GM21619 (cell line): ENCODE measurements at regions not wholly inside any gene's neighbourhood (a gene's known extent, or its start where the extent isn't known, plus 50 kb on each side); places are given as distances from the start of the nearest gene placed in this dataset.

Source experiments
- ATAC-seq: cut with Tn5 transposase; IDR thresholded peaks from one replicate; pipeline ENCODE4 v1.9.1; 2021; ENCODE audit not compliant: unreplicated experiment

DNA sequence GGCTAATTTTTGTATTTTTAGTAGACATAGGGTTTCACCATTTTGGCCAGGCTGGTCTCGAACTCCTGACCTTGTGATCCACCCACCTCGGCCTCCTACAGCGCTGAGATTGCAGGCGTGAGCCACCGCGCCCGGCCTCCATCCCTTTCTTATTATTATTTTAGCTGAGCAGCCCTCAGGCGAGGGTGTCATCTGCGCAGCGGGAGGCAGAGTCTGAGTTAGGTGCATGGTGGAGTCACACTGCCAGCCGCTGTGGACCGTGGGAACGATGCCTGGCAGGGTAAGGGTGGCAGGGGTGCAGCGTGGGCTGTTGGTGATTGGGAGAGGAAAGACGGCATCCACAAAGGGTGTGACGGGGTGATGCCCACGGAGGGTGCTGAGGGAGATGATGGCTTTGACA is 491.8 kb upstream of the FAT1 start:
- no peak for ATAC-seq

DNA sequence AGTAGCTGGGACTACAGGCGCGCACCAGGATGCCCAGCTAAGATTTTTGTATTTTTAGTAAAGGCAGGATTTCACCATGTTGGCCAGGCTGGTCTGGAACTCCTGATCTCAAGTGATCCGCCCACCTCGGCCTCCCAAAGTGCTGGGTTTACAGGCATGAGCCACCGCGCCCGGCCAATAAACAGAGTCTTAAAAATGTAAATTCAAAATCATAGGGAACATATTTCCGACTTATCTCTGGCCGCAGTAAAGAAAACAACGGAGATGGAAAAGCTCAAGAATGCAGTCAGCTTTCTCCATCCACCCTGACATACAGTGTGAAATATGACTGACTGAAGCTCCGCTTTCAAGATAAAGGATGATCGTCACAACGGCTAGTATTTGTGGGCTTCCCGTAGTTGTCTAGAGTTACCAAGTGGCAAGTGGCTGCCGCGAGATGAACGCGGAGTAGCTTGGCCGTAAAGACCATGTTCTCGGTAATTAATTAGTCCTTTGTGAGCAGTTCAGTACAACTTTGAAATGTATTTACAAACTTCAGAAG is 495.1 kb upstream of the FAT1 start:
- no peak for ATAC-seq

DNA sequence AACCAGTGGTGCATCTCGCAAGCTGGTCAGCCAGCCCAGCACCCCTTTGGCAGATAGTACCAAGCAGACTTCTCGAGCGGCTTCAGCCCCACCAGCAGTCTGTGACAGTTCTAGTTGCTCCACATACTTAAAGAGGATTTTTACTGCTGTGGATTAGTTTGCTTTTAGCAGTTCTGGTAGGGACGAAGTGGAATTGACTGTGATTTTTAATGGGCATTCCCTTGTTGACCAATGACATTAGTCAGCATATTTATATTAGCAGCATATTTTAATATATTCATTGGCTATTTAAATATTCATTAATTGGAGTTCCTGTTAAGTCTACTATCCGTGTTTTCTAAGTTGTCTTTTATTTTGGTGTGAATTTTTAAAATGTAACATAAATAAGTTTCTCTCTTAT is 500.9 kb upstream of the FAT1 start:
- ATAC-seq, result no peak

DNA sequence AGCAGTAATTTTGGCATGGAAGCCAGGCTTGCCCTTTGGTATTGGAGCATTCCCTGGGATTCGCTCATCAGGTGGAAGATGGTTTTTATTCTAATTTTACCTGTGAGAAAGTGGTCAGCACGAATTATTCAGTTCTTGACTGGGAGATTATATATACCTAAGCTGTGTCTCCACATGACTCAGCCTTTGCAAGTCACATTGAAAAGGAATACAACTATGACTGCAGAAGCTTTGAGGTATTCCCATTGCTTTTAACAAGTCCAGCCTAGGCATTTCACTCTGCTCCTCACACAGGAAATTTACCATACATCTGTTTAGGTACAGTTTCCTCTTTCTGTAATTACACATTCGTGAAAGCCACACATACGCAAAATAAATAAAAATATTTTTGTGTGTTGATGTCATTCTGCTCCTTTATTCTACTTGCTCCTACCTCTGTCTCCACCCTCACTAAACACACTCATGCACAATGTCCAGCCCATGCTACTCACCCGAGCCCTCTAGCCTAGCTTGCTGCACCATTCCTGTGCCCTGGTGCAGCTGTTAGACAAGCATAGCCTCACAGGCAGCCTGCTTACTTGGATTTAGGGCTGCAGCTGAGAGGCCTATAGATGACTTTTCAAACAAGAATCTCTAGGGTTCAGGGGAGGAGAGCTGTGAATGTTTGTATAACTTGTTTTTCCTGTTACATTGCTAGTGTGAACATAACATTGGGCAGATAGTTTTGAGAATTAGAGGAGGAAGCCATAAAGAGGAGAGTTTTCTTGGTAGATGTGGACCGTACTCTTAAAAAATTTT is 504.4 kb upstream of the FAT1 start:
- no peak for ATAC-seq

DNA sequence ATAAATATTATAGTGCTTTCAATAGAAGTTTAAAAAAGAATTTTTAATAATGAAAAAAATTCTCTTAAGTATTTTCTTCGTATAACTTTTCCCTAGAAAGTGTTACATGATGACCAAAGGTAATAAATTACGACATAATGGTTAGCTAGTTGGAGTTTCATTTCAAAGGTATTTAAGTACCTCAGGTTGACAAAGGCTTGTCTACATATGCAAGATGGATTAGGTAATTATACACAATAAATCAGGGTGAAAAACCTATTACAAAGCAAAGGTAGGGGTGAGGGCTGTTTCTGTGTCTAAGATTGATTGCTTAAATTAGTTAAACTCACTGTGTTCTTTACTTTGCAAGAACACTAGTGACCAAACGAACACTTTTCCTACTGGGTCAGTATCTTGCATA is 508.5 kb upstream of the FAT1 start:
- no peak for ATAC-seq

DNA sequence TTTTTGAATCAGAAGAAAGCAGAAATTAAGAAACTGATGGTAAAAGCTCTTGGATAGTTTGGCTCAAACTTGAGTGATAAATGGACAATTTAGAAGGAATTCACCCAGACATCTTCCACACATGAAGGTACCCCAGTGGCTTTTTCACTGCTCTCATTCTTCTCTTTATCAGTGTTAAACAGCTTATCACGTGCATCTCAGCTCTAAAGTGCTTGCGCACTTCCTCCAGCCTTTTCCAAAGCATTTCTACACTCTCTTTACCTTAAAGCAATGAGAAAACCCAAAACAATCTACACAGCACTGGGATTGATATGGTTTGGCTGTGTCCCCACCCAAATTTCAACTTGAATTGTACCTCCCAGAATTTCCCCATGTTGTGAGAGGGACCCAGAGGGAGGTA is 509.1 kb upstream of the FAT1 start:
- ATAC-seq, result no peak

DNA sequence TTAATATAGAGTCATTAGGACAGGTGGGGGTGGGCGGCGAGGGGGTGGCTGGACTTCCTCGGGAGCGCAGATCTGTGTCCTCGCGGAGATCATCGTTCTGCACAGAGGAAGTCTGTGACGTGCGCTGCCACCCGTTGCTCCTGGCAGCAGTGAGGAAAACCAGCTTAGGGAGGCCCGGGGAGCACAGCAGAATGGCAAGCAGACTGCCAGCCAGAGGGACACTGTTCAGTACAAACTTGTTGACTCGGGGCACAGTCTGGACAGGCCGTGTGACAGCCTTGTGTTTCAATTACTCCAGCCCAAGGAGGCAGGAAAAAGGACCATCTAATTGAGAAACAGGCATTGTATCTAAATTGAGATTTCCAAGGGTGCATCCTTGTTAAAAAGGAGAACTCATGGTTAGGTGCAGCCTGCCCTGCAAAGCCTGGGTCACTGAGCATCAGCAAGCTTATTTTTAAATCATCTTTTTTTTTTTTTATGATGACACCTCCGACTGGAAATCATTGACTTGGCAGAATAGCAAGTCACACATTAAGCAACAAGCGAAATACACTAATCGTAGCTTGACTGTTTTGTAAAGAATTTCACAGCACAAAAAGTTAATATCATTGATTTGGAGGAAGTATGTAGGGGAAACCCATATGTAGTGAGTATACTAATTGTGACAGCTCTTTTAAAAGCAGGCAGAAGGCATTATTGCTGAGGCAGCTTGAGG is 512.0 kb upstream of the FAT1 start:
- no peak for ATAC-seq

DNA sequence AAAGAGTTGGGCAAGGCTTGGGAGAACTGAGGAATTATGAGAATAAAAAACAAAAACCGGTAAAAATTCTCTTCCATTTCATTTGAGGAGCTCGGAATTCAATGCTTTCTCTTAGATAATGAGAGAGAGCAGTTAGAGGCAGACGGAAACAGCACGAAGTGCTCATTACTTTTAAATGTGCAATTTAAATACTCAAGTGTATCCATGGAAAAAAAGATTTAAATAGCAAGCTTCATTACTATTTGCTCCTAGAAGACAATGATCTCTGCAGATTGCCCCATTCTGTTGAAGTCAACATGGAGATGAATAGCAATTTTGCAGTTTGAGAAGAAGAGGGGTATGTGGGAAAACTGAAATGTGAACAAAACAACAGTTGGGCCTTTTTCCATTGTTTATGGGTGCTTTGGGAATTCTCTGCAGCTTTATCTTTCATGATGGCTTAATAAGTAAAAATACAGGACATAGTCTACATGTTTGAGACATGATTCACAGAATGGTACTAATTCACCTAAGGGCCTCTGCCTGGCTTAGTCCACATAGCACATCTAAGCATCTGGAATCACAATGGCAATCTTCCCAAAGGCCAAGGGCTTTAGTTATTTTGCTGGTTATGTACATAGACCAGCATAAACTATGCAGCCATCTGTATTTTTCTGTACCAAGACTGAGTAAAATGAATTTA is 512.7 kb upstream of the FAT1 start:
- no peak for ATAC-seq

DNA sequence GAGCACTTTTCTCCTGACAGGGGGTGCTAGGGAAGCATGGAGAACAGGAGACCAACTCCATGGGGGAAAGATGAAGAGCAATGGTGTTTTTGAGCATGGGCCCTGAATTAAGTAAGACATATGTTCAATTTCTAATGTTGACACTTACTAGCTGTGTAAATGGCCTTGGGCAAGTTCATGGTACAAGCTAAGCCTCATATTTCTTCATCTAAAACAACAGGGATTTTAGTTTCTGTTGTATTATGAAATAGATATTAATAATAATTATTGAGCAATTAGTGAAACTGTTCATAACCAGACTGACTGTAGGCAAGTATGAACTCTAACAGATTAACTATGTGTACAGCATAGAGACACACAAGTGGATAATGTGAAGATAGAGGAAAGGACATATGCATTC is 515.0 kb upstream of the FAT1 start:
- ATAC-seq, result no peak

DNA sequence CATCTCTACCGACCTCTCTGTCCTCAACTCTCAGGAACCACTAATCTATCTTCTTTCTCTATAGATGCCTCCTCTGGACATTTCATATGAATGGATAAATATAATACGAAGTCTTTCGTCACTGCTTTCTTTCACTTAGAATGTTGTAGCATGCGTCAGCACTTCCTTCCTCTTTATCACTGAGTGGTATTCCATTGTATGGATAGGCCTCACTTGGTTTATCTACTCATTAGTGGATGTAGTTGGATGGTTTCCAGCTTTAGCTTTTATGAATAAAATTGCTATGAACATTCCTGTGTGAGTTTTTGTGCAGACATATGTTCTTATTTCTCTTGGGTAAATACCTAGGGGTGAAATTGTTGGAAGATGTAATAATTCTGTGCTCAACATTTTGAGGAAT is 528.2 kb upstream of the FAT1 start:
- no peak for ATAC-seq

DNA sequence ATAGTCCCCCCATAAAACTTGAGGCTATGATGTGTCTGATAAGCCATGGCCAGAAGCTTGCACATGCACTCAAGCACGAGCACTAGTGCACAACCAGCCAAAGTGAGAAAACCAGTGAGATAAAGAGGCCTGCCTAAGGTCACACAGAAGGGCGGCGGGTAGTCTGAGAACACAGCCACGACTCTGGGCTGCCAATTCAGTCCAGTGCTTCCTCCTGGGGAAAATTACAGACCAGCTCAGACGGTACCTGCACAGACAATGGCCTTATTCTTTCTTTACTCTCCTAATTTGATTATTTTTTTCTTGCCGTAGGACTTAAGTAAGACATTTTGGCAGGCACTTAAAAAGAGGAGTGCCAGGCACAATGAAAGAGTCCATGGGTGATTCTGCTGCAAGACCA is 533.2 kb upstream of the FAT1 start:
- no peak for ATAC-seq

DNA sequence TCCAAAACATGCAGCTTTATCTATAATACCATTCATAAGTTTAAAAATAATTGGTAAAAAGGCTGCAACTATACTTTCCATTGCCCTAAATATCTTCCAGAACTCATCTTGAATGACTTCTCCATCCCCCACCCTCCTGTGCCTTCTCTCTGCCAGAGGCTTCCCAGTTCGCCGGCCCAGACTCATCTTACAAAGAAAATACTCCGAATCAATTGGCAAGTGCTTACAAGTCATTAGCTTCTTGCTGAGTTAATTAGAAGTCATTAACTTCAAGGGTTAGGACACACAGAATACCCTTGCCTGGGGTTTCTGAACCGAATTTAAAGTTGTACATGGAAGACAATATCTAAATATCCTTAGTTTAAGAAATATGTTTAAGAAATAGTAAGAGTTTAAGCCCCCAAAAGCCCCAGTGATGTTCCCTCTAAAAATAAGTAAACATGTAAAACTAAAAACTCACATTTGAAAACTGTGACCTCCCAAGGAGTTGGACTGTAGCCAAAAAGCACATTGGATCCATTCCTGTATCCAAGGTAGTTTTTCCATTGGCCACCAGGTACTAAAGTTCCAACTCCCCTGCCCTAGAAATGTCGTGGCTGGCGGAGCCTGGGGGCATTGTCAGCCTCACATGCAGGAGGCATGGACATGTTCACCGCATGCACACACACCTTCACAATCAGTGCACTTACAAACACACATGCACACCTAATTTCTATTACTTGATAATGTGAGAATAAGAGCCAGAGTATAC is 535.2 kb upstream of the FAT1 start:
- ATAC-seq, result no peak

DNA sequence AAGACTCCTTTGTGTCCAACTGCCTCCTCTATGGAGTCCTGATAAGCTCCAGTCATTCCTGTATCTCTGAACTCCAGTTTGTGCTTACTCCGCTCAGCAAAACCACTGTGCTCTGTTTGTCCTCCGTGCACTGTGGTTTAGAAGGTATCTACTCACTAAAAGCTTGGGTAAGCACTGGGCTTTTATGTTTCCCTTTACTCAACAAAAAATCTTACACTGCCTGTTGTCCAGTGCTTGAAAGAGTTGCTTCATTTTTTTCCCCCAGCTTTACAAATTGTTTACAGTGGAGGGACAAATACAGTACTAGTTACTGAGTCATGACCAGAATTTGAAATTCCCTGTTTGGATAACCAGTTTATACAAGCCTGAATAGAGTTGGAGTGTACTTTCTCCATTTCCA is 545.3 kb upstream of the FAT1 start:
- ATAC-seq, result no peak

DNA sequence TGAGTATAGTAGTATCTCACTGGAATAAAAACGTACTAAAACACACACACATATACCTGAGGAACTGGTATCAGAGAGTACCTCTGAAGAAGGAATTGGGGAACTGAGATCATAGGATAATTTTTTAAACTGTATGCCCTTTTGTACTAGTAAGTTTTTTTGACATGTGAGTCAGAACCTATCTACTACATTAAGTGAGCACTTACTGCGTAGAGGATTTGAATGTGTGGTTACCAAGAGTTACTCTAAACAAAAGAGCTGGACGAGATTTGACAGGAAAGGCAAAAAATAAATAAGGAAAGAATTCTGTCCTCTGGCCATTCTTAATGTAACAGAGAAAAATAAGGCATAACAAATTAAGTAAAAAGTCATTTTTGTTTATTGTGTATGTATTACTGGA is 546.5 kb upstream of the FAT1 start:
- ATAC-seq, result no peak

DNA sequence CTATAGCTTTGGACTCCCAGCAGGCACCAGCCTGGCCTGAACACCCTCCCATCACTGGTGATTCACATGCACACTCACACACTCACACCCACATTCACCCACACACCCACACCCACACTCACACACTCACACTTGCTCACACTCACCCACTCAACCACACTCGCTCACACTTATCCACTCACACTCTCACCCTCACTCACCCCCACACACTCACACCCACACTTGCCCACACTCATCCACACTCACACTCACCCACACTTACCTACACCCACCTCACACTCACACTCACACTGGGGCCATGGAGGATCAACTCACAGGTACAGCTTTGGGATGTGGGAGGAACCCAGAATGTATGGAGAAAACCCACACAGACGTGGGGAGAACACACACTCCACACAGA is 548.2 kb upstream of the FAT1 start:
- no peak for ATAC-seq

DNA sequence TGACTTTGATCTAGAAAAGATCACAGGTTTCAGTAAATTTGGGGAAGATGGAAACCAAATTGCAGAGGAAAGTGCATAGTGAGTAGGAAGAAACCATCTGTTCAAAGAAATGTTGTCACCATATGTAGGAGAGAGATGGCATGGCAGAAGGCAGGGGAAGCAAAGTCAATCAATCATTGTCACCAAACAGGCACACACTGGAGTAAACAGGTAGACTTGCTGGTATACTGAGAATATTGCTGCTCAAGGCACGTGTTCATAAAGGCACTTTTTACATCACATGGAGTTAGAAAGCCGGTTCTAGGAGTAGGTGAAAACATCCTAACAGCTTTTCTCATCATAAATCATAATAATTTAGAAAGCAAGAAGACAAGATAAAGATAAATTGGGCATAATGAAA is 550.5 kb upstream of the FAT1 start:
- ATAC-seq, result no peak

DNA sequence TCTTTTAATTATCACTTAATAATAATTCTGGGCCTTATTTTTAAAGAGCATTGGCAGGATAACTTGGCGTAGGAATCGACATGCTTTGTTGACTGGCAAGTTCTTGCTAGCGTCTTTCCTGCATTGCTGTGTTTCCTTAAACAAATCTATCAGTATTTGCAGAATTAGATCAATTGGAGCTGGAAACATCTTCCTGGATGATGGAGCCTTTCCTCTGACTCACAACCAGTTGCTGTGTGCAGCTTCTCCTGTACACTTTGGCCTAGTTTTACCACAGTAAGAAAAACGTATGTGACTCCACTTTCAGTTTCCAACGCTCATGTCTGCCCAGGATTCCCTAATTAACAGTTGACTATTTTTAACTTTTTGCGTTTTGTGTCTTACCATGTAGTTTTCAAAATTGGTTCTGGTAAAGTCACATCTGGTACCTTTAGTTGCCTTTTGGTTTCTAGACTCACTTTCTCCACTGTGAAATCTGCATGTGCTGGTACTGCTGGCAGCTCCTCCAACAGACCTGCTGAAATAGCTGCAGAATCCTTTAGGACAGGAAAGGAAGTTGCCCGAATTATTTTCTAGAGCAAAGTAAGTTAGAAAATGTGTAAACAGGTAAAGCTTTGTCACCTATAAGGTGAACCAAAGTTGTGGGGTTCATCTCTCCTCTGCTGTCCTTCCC is 553.2 kb upstream of the FAT1 start:
- ATAC-seq, result no peak

DNA sequence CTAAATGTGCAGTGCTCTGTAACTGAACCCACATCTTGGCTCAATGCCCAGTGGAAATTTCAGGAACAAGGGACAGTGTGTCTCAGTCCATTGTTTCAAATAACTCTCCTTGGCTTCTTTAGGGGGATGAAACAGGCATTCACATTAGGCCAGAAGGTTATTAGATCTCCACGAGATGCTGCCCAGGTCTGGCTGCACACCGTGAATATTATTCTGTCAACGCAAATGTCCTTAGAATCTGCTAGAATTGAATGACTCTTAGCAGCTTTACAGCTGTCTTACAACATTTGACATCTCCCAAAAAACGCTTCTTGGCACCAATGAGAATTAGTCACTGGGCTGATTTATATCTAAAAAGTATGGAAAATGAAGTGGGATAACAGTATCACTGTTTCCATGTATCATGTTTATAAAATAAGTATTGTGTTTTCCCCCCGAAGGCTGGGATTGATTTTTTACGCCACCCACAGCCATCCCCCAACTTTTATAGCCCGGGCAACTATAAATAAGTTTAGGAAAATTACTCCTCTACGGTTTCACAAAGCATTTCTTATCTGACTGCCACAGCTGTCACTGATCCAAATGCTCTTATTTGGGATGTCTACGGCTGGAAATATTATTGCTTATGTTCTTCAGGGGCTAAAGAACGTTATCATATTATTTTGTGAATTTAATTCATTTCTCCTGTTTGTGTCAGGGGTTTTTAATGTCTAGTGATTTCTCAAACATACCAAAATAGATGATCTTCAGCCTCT is 559.7 kb upstream of the FAT1 start:
- ATAC-seq, result no peak

DNA sequence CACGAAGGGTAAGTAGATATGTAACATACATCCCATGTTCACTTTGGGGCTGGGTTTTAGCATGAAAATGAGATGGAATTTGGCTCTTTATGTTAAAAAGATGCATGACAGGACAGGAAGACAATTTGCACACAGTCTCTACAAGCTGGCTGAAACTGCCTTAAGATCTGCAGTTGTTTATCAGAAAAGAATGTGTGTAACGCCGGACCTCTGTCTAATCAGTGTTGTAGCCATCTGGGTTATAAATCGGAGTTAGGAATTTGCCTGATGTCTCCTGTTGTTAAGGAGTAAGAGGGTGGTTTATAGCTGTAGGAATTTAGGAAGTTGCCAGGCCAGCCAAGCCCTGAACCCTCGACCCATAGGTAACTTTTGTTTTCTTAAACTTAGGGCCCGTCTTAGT is 562.9 kb upstream of the FAT1 start:
- no peak for ATAC-seq

DNA sequence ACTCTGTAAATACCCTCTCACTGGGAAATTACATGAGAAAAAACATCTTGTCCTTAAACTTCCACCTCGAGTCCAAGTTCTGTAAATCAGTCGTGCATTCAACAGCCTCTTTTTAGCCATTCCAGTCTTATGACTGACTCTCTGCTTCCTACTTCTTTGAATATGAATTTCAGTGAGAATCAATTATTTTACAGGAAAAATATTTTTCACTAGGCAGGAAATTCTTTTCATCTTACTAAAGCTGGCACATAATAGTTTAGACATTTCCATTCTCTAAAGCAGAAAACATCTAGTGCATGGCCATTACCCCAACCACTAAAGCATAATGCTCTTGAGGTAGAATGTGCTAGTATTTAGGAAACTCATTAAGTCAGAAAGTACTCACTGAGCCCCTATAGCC is 565.7 kb upstream of the FAT1 start:
- no peak for ATAC-seq
